HL-60 (cell line): ENCODE measurements at regions not wholly inside any gene's neighbourhood (a gene's known extent, or its start where the extent isn't known, plus 50 kb on each side); places are given as distances from the start of the nearest gene placed in this dataset.

Experiments
- DNase-seq, 2 experiments: peaks; one replicate each; pipeline ENCODE4 v3.0.0-alpha.2; 2010 to 2020; ENCODE audit warnings: low read depth in 1 of 2, low spot score in 1 of 2
- H3K27ac ChIP-seq: fragments of 250-450 bp; sonication (Bioruptor Pico); replicated peaks from 2 replicates; pipeline ENCODE4 v1.5.1; 2020; ENCODE audit warnings: mild to moderate bottlenecking, moderate library complexity
- H3K27me3 ChIP-seq: fragments of 250-450 bp; sonication (Bioruptor Pico); 2 replicates; pipeline ENCODE4 v1.5.1; 2021; ENCODE audit warnings: mild to moderate bottlenecking, moderate library complexity; ENCODE audit not compliant: insufficient read depth, poor library complexity, severe bottlenecking
- H3K4me3 ChIP-seq: replicated peaks from 2 replicates; pipeline ENCODE4 v1.5.1; 2011; ENCODE audit warnings: mild to moderate bottlenecking, control low read depth, low read length; ENCODE audit not compliant: insufficient read depth
- GABPA ChIP-seq: IDR thresholded peaks from 2 replicates; pipeline ENCODE4 v1.6.1; 2012; ENCODE audit warnings: low read depth
- POLR2AphosphoS5 ChIP-seq: IDR thresholded peaks from 2 replicates; pipeline ENCODE4 v1.6.1; 2012; ENCODE audit warnings: low read depth
- SPI1 ChIP-seq: IDR thresholded peaks from 2 replicates; pipeline ENCODE4 v1.6.1; 2012; ENCODE audit warnings: low read depth, mild to moderate bottlenecking, borderline replicate concordance
- TF ChIP-seq, protein P1 (sequence below): IDR thresholded peaks from 2 replicates; pipeline ENCODE4 v1.6.1; 2012; ENCODE audit warnings: low read depth; ENCODE audit not compliant: insufficient replicate concordance
- TF ChIP-seq, protein P2 (sequence below): IDR thresholded peaks from one replicate; pipeline ENCODE4 v1.5.1; 2011; ENCODE audit warnings: low read length, control low read depth, inconsistent platforms; ENCODE audit not compliant: insufficient read depth

DNA sequence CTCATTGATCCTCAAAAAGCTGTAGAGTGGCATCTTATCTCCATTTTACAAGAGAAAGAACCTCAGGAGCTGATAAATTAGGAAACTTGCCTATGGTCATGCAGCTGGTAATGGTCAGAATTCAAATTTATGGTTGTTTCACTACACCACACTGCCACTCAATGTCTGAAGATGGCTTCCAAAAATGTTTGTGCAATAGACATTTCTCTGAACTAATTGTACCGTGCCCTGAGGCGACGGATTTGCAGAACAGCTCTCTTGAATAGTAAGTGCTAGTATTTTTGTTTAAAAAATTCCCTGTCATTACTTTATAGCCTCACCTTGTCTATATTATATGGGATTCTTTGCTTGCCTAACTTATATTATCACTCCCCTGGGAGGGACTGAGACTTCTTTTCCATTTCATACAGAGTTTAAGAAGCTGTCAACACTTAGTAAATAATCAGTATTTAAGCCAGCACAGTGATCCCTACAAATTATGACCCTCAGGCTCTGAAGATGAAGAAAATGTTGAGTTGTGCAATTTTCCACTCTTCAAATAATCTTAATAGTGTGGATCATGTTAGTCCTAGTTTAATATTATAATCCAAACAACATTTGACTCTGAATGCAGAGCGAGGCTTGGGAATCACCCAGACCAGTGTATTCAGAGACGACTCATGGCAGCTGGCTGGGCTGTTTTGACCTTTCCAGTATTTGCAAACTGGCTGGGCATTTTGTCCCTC is 346.6 kb downstream of the PTEN start:
- Histone ChIP-seq H3K27me3 (no peaks in the 10 kb centered on the region), H3K4me3 (no peak overlapping the region), H3K27ac (no peak overlapping the region)
- no peak for DNase-seq
- no peak for TF ChIP-seq GABPA

DNA sequence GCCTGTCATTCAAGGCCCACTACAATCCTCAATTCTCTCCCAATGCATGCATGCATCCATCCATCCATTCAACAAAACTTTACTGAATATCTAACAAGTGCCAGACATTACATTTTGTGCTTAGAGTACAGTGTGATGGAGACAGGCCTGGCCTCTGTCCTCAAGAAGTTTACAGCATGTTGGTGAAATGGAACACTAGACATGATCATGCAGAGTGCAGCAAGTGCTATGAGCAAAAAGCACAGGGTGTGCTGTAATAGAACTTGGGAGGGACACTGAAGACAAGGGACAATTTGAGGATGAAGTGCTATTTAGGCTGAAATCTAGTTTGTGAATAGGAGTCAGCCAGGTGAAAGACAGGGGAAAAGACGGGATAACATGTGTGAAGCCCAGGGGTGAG is 347.8 kb downstream of the PTEN start:
- Histone ChIP-seq H3K27ac (no peak overlapping the region), H3K4me3 (no peak overlapping the region), H3K27me3 (no peaks in the 10 kb centered on the region)
- TF ChIP-seq, protein P1, sequence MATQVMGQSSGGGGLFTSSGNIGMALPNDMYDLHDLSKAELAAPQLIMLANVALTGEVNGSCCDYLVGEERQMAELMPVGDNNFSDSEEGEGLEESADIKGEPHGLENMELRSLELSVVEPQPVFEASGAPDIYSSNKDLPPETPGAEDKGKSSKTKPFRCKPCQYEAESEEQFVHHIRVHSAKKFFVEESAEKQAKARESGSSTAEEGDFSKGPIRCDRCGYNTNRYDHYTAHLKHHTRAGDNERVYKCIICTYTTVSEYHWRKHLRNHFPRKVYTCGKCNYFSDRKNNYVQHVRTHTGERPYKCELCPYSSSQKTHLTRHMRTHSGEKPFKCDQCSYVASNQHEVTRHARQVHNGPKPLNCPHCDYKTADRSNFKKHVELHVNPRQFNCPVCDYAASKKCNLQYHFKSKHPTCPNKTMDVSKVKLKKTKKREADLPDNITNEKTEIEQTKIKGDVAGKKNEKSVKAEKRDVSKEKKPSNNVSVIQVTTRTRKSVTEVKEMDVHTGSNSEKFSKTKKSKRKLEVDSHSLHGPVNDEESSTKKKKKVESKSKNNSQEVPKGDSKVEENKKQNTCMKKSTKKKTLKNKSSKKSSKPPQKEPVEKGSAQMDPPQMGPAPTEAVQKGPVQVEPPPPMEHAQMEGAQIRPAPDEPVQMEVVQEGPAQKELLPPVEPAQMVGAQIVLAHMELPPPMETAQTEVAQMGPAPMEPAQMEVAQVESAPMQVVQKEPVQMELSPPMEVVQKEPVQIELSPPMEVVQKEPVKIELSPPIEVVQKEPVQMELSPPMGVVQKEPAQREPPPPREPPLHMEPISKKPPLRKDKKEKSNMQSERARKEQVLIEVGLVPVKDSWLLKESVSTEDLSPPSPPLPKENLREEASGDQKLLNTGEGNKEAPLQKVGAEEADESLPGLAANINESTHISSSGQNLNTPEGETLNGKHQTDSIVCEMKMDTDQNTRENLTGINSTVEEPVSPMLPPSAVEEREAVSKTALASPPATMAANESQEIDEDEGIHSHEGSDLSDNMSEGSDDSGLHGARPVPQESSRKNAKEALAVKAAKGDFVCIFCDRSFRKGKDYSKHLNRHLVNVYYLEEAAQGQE = no peak
- TF ChIP-seq GABPA = no peak
- no peak for TF ChIP-seq POLR2AphosphoS5
- TF ChIP-seq SPI1 = no peak
- TF ChIP-seq, protein P2, sequence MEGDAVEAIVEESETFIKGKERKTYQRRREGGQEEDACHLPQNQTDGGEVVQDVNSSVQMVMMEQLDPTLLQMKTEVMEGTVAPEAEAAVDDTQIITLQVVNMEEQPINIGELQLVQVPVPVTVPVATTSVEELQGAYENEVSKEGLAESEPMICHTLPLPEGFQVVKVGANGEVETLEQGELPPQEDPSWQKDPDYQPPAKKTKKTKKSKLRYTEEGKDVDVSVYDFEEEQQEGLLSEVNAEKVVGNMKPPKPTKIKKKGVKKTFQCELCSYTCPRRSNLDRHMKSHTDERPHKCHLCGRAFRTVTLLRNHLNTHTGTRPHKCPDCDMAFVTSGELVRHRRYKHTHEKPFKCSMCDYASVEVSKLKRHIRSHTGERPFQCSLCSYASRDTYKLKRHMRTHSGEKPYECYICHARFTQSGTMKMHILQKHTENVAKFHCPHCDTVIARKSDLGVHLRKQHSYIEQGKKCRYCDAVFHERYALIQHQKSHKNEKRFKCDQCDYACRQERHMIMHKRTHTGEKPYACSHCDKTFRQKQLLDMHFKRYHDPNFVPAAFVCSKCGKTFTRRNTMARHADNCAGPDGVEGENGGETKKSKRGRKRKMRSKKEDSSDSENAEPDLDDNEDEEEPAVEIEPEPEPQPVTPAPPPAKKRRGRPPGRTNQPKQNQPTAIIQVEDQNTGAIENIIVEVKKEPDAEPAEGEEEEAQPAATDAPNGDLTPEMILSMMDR = no peak
- no peak for DNase-seq

DNA sequence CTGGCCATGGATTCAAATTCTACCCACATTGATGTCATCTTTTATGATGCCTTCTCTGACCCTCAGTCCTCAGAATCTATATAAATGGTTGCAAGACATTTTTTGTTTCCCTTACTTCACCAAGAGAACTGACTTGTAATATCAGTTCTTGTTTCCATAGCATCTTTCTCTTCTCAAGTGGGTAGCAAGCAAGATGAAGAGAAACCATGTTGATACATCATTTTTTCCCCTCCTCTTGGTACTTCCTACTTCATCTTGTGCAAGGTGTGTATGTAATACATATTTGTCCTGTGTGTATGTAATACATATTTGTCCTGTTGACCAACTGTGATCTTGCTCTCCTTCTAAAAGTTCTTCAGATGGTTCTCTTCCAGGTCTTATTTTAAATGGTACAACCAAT is 348.6 kb downstream of the PTEN start:
- Histone ChIP-seq H3K27ac (no peak overlapping the region), H3K27me3 (no peaks in the 10 kb centered on the region), H3K4me3 (no peak overlapping the region)
- no peak for TF ChIP-seq SPI1
- TF ChIP-seq GABPA = no peak
- TF ChIP-seq, protein P2 = no peak
- no peak for TF ChIP-seq POLR2AphosphoS5
- TF ChIP-seq, protein P1 = no peak
- DNase-seq = no peak

DNA sequence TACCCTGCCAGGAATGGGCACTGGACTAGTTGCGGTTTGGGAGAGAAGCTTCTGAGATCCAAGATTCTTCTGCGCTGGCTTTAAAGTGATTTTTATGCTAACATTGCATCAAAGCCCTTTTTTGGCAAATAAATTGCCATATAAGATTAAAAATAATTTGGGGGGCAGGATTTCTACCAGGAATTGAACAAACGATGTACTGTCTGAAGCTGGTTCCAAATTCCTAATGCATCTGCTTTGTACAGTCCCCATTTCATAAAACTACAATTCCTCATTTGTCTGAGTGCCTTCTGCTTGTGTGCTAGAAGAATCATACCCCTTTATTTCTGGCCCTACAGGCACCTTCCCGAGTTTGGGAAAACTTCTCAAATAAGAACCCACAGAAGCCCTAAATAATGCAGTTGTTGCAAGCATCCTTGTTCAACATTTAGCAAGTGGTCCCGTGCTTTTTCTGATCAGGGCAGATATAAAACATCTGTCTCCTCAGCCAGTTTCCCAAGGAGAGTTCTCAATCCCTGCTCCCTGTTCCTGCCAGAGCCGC is 349.7 kb downstream of the PTEN start:
- Histone ChIP-seq H3K27ac (no peak overlapping the region), H3K4me3 (no peak overlapping the region), H3K27me3 (no peaks in the 10 kb centered on the region)
- DNase-seq = no peak
- no peak for TF ChIP-seq POLR2AphosphoS5
- TF ChIP-seq GABPA = no peak
- no peak for TF ChIP-seq SPI1
- TF ChIP-seq, protein P2 = no peak
- TF ChIP-seq, protein P1 = no peak
